Upper lobe of right lung (tissue), 1 donor: ENCODE measurements at regions not wholly inside any gene's neighbourhood (a gene's known extent, or its start where the extent isn't known, plus 50 kb on each side); places are given as distances from the start of the nearest gene placed in this dataset.
A peak's percentile ranks its signal among the peaks of the same experiment; 100 is the strongest.

Experiments used
- ATAC-seq: fragments of 200-7000 bp; cut with Tn5 transposase; one replicate; pipeline ENCODE4 v1.9.1; 2020; ENCODE audit warnings: mild to moderate bottlenecking, moderate library complexity
- DNase-seq: peaks from one replicate; pipeline ENCODE4 v3.0.0-alpha.2; 2020
- H3K27ac ChIP-seq: fragments of 200-600 bp; one replicate; pipeline ENCODE4 v1.8.0; 2022
- H3K27me3 ChIP-seq: fragments of 200-600 bp; one replicate; pipeline ENCODE4 v1.8.0; 2022; ENCODE audit warnings: mild to moderate bottlenecking
- H3K36me3 ChIP-seq: fragments of 200-600 bp; one replicate; pipeline ENCODE4 v1.8.0; 2022
- H3K4me1 ChIP-seq: fragments of 200-600 bp; one replicate; pipeline ENCODE4 v1.8.0; 2022
- H3K4me3 ChIP-seq: fragments of 200-600 bp; one replicate; pipeline ENCODE4 v1.8.0; 2022; ENCODE audit warnings: mild to moderate bottlenecking
- H3K9me3 ChIP-seq: fragments of 200-600 bp; one replicate; pipeline ENCODE4 v1.8.0; 2022
- intact Hi-C: fragments of 100-400 bp; cut with DNase I; formaldehyde crosslinking; loops from one replicate; pipeline ENCODE4 v1.11.0; 2022
- TF ChIP-seq, protein P1 (sequence below): fragments of 200-600 bp; IDR thresholded peaks from one replicate; pipeline ENCODE4 v1.8.0; 2022; ENCODE audit warnings: antibody characterized with exemption
- donor health status: DM: no; HTN: yes; CAD: no; lungs with severe emphysema.

GRCh38 chr6:43956478-43956877, 170.8 kb downstream of the MRPL14 start:
- no peak for ATAC-seq
- Histone ChIP-seq H3K4me1 (no peaks in the 10 kb centered on the region), H3K27me3 (no peaks in the 10 kb centered on the region), H3K4me3 (no peak overlapping the region), H3K9me3 (no peaks in the 10 kb centered on the region), H3K36me3 (no peaks in the 10 kb centered on the region), H3K27ac (no peak overlapping the region)
- intact Hi-C loops = no loop called here
- no peak for DNase-seq
- TF ChIP-seq, protein P1, sequence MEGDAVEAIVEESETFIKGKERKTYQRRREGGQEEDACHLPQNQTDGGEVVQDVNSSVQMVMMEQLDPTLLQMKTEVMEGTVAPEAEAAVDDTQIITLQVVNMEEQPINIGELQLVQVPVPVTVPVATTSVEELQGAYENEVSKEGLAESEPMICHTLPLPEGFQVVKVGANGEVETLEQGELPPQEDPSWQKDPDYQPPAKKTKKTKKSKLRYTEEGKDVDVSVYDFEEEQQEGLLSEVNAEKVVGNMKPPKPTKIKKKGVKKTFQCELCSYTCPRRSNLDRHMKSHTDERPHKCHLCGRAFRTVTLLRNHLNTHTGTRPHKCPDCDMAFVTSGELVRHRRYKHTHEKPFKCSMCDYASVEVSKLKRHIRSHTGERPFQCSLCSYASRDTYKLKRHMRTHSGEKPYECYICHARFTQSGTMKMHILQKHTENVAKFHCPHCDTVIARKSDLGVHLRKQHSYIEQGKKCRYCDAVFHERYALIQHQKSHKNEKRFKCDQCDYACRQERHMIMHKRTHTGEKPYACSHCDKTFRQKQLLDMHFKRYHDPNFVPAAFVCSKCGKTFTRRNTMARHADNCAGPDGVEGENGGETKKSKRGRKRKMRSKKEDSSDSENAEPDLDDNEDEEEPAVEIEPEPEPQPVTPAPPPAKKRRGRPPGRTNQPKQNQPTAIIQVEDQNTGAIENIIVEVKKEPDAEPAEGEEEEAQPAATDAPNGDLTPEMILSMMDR = no peak

DNA sequence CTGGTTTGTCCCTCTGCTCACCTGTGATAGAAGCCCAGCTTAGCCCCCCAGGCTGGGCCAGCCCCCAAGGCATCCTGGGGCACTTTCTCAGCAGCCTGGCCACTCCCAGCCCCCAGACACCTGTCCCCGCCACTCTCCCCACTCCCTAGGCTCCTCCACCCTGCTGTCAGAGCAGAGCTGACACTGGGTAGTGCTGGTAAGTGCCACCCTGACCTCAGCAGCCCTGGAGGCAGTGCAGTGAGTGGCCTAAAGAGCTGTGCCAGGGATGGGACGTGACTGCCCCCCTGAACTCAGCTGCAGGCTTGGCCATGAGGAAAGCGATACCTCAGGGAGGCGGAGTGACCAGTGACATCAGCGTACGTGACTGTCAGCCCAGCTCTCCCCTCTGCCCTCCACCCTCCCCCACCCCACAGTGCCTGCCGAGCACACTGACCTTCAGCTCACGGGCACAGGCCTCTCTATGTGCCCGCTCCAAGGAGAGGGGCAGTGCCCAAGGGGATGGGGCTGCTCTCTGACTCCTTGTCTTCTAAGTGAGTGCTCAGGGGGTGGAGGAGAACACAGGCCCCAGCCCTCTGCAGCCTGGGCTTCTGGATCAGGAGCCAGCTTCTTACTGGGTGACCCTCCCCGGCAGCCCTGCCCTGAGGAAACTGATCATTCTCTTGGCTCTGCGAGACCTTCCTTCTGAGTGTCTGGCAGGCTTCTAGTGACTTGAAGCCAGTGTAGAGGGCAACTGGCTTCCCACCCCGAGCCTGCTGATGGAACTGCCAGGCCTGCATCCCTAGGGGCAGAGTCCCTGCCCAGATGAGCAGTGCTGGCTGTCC, 172.7 kb downstream of the MRPL14 start:
- Histone ChIP-seq H3K27me3 (no peaks in the 10 kb centered on the region), H3K36me3 (no peaks in the 10 kb centered on the region), H3K27ac (no peak overlapping the region), H3K4me1 (no peaks in the 10 kb centered on the region), H3K4me3 (no peak overlapping the region), H3K9me3 (no peaks in the 10 kb centered on the region)
- intact Hi-C loops = no loop called here
- ATAC-seq (peak; percentile 3), DNase-seq (no peak)
- TF ChIP-seq, protein P1 = no peak

DNA sequence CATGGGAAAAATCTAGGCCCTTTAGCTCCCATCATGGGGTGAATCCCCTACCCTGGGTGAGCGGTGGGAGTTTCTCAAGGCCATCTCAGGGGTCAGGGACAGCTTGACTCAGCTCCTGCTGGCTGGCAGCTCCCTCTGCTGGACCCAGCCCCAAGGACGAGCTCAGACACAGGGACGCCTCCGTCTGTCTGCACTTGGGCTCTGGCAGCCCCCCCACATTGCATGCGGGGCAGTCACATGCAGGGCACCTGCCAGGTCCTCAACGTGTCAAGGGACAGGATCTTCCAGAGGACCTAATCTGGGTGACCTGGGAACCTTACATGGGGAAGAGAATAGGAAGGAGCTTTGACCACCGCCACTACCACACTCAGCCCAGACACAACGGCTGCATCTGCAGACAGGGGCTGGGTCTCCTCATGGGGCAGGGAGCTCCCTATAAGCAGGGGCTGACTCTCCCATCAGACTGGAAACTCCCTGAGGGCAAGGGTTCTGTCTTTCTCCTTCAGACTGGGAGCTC, 173.4 kb downstream of the MRPL14 start:
- TF ChIP-seq, protein P1 = no peak
- no peak overlapping the region for H3K27ac ChIP-seq
- intact Hi-C loops = no loop called here

DNA sequence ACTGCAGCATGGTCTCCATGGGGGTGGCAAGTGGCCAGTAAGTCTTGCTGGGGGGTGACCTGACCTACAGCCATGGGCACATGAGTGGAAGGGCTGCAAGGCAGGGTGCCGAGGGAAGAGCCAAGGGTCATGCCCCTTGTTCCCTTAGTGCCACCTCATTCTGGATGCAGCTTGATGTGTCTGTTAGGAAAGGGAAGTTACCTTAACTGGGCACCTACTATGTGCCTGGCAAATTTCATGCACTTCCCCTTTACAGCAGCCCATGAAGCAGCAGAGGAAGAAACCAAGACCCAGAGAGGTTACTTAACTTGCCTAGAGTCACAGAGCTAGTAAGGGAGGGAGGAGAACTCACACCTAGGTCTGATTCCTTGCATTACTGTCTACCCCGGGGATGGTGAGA, 174.0 kb downstream of the MRPL14 start:
- H3K36me3 ChIP-seq = no peaks in the 10 kb centered on the region
- no peak for ATAC-seq
- no peaks in the 10 kb centered on the region for H3K9me3 ChIP-seq
- no peak overlapping the region for H3K27ac ChIP-seq
- H3K4me1 ChIP-seq = no peaks in the 10 kb centered on the region
- TF ChIP-seq, protein P1 = no peak
- H3K4me3 ChIP-seq = no peak overlapping the region
- intact Hi-C loops = no loop called here
- DNase-seq = no peak
- no peaks in the 10 kb centered on the region for H3K27me3 ChIP-seq

More for the DNA sequence above, 173.4 kb downstream of the MRPL14 start:
- peak; percentile 42 for ATAC-seq
- Histone ChIP-seq H3K36me3 (no peaks in the 10 kb centered on the region), H3K4me3 (no peak overlapping the region), H3K27me3 (no peaks in the 10 kb centered on the region), H3K9me3 (no peaks in the 10 kb centered on the region), H3K4me1 (no peaks in the 10 kb centered on the region)
- no peak for DNase-seq

GRCh38 chr6:43952746-43953145, 174.5 kb downstream of the MRPL14 start:
- Histone ChIP-seq H3K9me3 (no peaks in the 10 kb centered on the region), H3K4me3 (no peak overlapping the region), H3K27ac (no peak overlapping the region), H3K4me1 (no peaks in the 10 kb centered on the region), H3K36me3 (no peaks in the 10 kb centered on the region), H3K27me3 (no peaks in the 10 kb centered on the region)
- TF ChIP-seq, protein P1 = peak; percentile 6
- ATAC-seq = no peak
- intact Hi-C loops = no loop called here
- DNase-seq = no peak
